OCI-LY3 (cell line): ENCODE measurements at regions not wholly inside any gene's neighbourhood (a gene's known extent, or its start where the extent isn't known, plus 50 kb on each side); places are given as distances from the start of the nearest gene placed in this dataset.

Experiments used
- EZH2phosphoT487 ChIP-seq: fragments of 200-600 bp; shearing (Covaris generic); IDR thresholded peaks from 2 replicates; pipeline ENCODE4 v1.6.1; 2018; ENCODE audit warnings: antibody characterized with exemption, mixed run types, low read depth
- TF ChIP-seq, protein P1 (sequence below): fragments of 200-600, 300-600 bp; sonication (generic); IDR thresholded peaks from 2 replicates; pipeline ENCODE4 v1.5.1; 2014; ENCODE audit warnings: antibody characterized with exemption, low read length, low read depth

DNA sequence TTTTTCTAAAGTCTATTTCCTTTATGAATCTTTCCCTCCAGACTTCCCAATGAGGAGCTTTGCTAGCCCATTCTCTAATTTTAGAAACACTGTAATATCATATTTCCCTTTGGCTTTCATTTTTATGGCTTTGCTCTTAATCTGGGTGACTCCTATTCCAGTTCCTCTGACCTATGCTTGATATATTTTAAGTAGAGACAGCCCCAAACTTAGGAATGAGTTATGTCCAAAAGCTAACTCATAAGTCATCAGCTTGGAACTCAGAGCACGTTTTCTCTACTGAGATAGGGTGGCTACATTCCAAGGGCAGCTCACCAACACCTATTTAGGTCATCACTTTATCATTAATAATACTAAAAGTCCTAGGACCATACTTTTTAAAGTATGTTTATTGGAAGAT lies 77.8 kb downstream of the OR13H1 start:
- TF ChIP-seq, protein P1, sequence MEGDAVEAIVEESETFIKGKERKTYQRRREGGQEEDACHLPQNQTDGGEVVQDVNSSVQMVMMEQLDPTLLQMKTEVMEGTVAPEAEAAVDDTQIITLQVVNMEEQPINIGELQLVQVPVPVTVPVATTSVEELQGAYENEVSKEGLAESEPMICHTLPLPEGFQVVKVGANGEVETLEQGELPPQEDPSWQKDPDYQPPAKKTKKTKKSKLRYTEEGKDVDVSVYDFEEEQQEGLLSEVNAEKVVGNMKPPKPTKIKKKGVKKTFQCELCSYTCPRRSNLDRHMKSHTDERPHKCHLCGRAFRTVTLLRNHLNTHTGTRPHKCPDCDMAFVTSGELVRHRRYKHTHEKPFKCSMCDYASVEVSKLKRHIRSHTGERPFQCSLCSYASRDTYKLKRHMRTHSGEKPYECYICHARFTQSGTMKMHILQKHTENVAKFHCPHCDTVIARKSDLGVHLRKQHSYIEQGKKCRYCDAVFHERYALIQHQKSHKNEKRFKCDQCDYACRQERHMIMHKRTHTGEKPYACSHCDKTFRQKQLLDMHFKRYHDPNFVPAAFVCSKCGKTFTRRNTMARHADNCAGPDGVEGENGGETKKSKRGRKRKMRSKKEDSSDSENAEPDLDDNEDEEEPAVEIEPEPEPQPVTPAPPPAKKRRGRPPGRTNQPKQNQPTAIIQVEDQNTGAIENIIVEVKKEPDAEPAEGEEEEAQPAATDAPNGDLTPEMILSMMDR, result no peak
- no peak for TF ChIP-seq EZH2phosphoT487
